Neural progenitor cell (in vitro differentiated cells): ENCODE measurements at regions not wholly inside any gene's neighbourhood (a gene's known extent, or its start where the extent isn't known, plus 50 kb on each side); places are given as distances from the start of the nearest gene placed in this dataset.

Experiments used
- DNase-seq: peaks from one replicate; pipeline ENCODE4 v3.0.0-alpha.2; 2016; ENCODE audit warnings: low spot score
- H2AFZ ChIP-seq: fragments of 200-600 bp; sonication (generic); replicated peaks from 2 replicates; pipeline ENCODE4 v1.6.1; 2016; ENCODE audit warnings: antibody characterized with exemption
- H3F3A ChIP-seq: fragments of 200-600 bp; sonication (generic); 2 replicates; pipeline ENCODE4 v1.6.1; 2016; ENCODE audit warnings: antibody characterized with exemption, low read depth
- H3K27ac ChIP-seq: fragments of 200-600 bp; sonication (generic); 2 replicates; pipeline ENCODE4 v1.5.1; 2016; ENCODE audit warnings: mild to moderate bottlenecking
- H3K27me3 ChIP-seq: fragments of 200-600 bp; sonication (generic); 2 replicates; pipeline ENCODE4 v1.6.1; 2016; ENCODE audit warnings: mild to moderate bottlenecking, moderate library complexity
- H3K36me3 ChIP-seq: fragments of 200-600 bp; sonication (generic); 2 replicates; pipeline ENCODE4 v1.5.1; 2016
- H3K4me1 ChIP-seq: fragments of 200-600 bp; sonication (generic); 2 replicates; pipeline ENCODE4 v1.6.1; 2016; ENCODE audit warnings: mixed run types
- H3K4me2 ChIP-seq: fragments of 200-600 bp; sonication (generic); 2 replicates; pipeline ENCODE4 v1.6.1; 2016
- H3K4me3 ChIP-seq: fragments of 200-600 bp; sonication (generic); 2 replicates; pipeline ENCODE4 v1.5.1; 2016
- H3K79me2 ChIP-seq: fragments of 200-600 bp; sonication (generic); 2 replicates; pipeline ENCODE4 v1.6.1; 2016; ENCODE audit warnings: low read depth
- H3K9ac ChIP-seq: fragments of 200-600 bp; sonication (generic); 2 replicates; pipeline ENCODE4 v1.6.1; 2016
- H3K9me3 ChIP-seq: fragments of 200-600 bp; sonication (generic); 2 replicates; pipeline ENCODE4 v1.5.1; 2016; ENCODE audit warnings: low read depth
- H4K20me1 ChIP-seq: fragments of 200-600 bp; sonication (generic); 2 replicates; pipeline ENCODE4 v1.6.1; 2016; ENCODE audit warnings: low read depth
- H3K27ac Mint-ChIP-seq: 3 replicates; pipeline ENCODE4 v1.8.0; 2021; ENCODE audit warnings: mixed read lengths
- H3K27me3 Mint-ChIP-seq: 2 replicates; pipeline ENCODE4 v1.8.0; 2022; ENCODE audit warnings: low read depth, mild to moderate bottlenecking, inconsistent platforms, moderate library complexity, mixed read lengths; ENCODE audit not compliant: insufficient read depth
- H3K36me3 Mint-ChIP-seq: 3 replicates; pipeline ENCODE4 v1.8.0; 2021; ENCODE audit warnings: mixed read lengths
- H3K4me1 Mint-ChIP-seq: 3 replicates; pipeline ENCODE4 v1.8.0; 2021; ENCODE audit warnings: mixed read lengths
- H3K4me3 Mint-ChIP-seq: 3 replicates; pipeline ENCODE4 v1.8.0; 2021; ENCODE audit warnings: mild to moderate bottlenecking, moderate library complexity, mixed read lengths
- H3K9me3 Mint-ChIP-seq: 3 replicates; pipeline ENCODE4 v1.8.0; 2020; ENCODE audit warnings: mixed read lengths
- EZH2 ChIP-seq: fragments of 200-600 bp; sonication (generic); IDR thresholded peaks from 2 replicates; pipeline ENCODE4 v1.6.1; 2017; ENCODE audit warnings: antibody characterized with exemption, mild to moderate bottlenecking, moderate library complexity
- EZH2phosphoT487 ChIP-seq: fragments of 200-600 bp; sonication (generic); IDR thresholded peaks from 2 replicates; pipeline ENCODE4 v1.6.1; 2017; ENCODE audit warnings: antibody characterized with exemption
- TF ChIP-seq, protein P1 (sequence below): fragments of 200-600 bp; sonication (generic); IDR thresholded peaks from 2 replicates; pipeline ENCODE4 v1.5.1; 2017; ENCODE audit warnings: antibody characterized with exemption, mild to moderate bottlenecking

DNA sequence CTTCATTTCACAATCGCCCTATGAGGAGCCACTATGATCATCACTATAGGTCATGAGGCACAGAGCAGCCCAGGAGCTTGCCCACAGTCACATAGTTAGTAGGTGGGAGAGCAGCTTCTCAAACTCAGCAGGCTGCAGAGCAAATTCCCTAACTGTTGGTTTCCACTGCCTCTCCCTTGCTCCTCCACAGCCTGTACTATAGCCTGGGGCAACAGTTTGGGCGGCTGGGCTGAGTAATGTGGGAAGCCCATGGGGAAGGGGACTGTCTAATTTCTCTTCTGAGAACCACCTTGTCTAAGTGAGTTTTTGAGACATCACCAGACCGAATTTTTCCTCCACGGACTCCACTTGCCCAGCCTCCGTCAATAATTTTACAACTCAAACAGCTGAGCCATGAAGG lies 73.4 kb upstream of the GPR139 start:
- no peak for DNase-seq

DNA sequence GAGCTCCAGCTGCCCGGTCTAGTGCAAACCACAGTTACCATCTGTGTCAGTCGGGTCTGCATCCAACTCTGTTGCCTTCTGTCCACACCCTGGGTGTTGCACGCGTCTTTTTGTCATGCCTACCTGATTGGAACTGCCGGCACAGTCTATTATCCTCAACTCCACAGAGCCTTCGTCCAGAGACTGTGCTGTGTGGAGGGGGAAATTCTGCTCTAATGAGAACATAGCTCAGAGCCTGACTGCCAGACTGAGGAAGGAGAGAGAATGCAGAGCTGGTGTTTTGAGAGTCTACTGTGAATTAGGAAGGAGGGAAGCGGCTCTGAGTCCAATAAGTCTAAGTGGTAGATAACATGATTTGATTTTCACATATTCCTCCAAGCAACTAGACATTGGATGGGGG lies 68.3 kb upstream of the GPR139 start:
- no peaks in the 10 kb centered on the region for H3K4me1 ChIP-seq
- no peak overlapping the region for H3K4me3 ChIP-seq
- TF ChIP-seq EZH2phosphoT487 (no peak), EZH2 (no peak)
- TF ChIP-seq, protein P1, sequence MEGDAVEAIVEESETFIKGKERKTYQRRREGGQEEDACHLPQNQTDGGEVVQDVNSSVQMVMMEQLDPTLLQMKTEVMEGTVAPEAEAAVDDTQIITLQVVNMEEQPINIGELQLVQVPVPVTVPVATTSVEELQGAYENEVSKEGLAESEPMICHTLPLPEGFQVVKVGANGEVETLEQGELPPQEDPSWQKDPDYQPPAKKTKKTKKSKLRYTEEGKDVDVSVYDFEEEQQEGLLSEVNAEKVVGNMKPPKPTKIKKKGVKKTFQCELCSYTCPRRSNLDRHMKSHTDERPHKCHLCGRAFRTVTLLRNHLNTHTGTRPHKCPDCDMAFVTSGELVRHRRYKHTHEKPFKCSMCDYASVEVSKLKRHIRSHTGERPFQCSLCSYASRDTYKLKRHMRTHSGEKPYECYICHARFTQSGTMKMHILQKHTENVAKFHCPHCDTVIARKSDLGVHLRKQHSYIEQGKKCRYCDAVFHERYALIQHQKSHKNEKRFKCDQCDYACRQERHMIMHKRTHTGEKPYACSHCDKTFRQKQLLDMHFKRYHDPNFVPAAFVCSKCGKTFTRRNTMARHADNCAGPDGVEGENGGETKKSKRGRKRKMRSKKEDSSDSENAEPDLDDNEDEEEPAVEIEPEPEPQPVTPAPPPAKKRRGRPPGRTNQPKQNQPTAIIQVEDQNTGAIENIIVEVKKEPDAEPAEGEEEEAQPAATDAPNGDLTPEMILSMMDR: no peak
- no peaks in the 10 kb centered on the region for H3K79me2 ChIP-seq
- H3K27ac ChIP-seq: no peak overlapping the region
- Mint-ChIP-seq H3K4me3 (no peak overlapping the region), H3K36me3 (no peaks in the 10 kb centered on the region), H3K27me3 (no peaks in the 10 kb centered on the region), H3K4me1 (peaks cover 3% of the 10 kb centered on the region), H3K9me3 (no peaks in the 10 kb centered on the region), H3K27ac (no peak overlapping the region)
- H3F3A ChIP-seq: no peaks in the 10 kb centered on the region
- H3K9ac ChIP-seq: no peak overlapping the region
- no peaks in the 10 kb centered on the region for H3K36me3 ChIP-seq
- H3K27me3 ChIP-seq: no peaks in the 10 kb centered on the region
- peak overlapping the region; percentile 44 for H2AFZ ChIP-seq
- H3K9me3 ChIP-seq: no peaks in the 10 kb centered on the region
- H4K20me1 ChIP-seq: no peaks in the 10 kb centered on the region
- DNase-seq: no peak
- no peak overlapping the region for H3K4me2 ChIP-seq

More for the DNA sequence above, 73.4 kb upstream of the GPR139 start:
- no peak overlapping the region for H3K27ac ChIP-seq
- TF ChIP-seq EZH2phosphoT487: no peak
- TF ChIP-seq EZH2: no peak
- TF ChIP-seq, protein P1: no peak
- H3K36me3 ChIP-seq: no peaks in the 10 kb centered on the region
- no peak overlapping the region for H2AFZ ChIP-seq
- H3K27ac Mint-ChIP-seq: no peak overlapping the region
- peaks cover under 1% of the 10 kb centered on the region for H3K4me1 Mint-ChIP-seq
- H3K27me3 Mint-ChIP-seq: peaks cover 2% of the 10 kb centered on the region
- H3K9me3 Mint-ChIP-seq: no peaks in the 10 kb centered on the region
- H3K9me3 ChIP-seq: no peaks in the 10 kb centered on the region
- H3K9ac ChIP-seq: no peak overlapping the region
- no peaks in the 10 kb centered on the region for H3K79me2 ChIP-seq
- H4K20me1 ChIP-seq: no peaks in the 10 kb centered on the region
- no peaks in the 10 kb centered on the region for H3K36me3 Mint-ChIP-seq
- H3K4me3 ChIP-seq: no peak overlapping the region
- H3K27me3 ChIP-seq: no peaks in the 10 kb centered on the region
- no peaks in the 10 kb centered on the region for H3K4me1 ChIP-seq
- H3F3A ChIP-seq: no peaks in the 10 kb centered on the region
- no peak overlapping the region for H3K4me2 ChIP-seq
- H3K4me3 Mint-ChIP-seq: no peak overlapping the region

DNA sequence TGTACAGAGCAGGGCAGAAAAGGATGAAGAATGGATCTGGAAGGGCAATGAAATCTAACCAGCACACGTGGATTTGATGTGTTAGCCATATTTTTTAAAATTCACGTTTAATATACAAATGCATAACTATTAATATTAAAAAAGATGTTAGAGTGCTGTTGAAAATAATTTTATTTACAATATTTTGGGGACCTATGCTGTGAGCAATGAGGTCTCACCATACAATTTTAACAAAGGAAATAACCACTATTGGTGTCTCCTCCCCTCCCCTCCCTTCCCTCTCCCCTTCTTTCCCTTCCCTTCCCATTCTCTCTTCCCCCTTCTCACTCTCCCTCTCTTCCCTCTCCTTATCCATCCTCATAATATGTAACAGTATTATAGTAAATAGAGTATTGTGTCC lies 64.2 kb upstream of the GPR139 start:
- Mint-ChIP-seq H3K4me3 (no peak overlapping the region), H3K27ac (no peak overlapping the region), H3K4me1 (peaks cover 3% of the 10 kb centered on the region), H3K27me3 (no peaks in the 10 kb centered on the region), H3K36me3 (no peaks in the 10 kb centered on the region), H3K9me3 (no peaks in the 10 kb centered on the region)
- no peak overlapping the region for H3K27ac ChIP-seq
- no peak overlapping the region for H3K4me2 ChIP-seq
- H3K79me2 ChIP-seq: no peaks in the 10 kb centered on the region
- no peaks in the 10 kb centered on the region for H3K36me3 ChIP-seq
- H3K4me1 ChIP-seq: no peaks in the 10 kb centered on the region
- H3K27me3 ChIP-seq: no peaks in the 10 kb centered on the region
- no peak overlapping the region for H3K9ac ChIP-seq
- no peak overlapping the region for H2AFZ ChIP-seq
- no peak for DNase-seq
- no peaks in the 10 kb centered on the region for H3K9me3 ChIP-seq
- no peaks in the 10 kb centered on the region for H3F3A ChIP-seq
- H3K4me3 ChIP-seq: no peak overlapping the region
- H4K20me1 ChIP-seq: no peaks in the 10 kb centered on the region
- TF ChIP-seq EZH2 (no peak), EZH2phosphoT487 (no peak)
- TF ChIP-seq, protein P1: no peak
